ENCODE measurements at regions not wholly inside any gene's neighbourhood (a gene's known extent, or its start where the extent isn't known, plus 50 kb on each side); places are given as distances from the start of the nearest gene placed in this dataset.

- Mint-ChIP-seq H3K27me3 (ENCODE audit: insufficient read depth, low read depth) (peaks cover 2% of the 10 kb centered on the region), H3K4me1 (peaks cover 6% of the 10 kb centered on the region), H3K9me3 (peaks cover 14% of the 10 kb centered on the region), H3K27ac (no peak overlapping the region), H3K36me3 (no peaks in the 10 kb centered on the region), H3K4me3 (no peak overlapping the region)
- Histone ChIP-seq H3K4me2 (no peak overlapping the region), H3K27ac (no peak overlapping the region), H3K27me3 (no peaks in the 10 kb centered on the region), H3K36me3 (no peaks in the 10 kb centered on the region), H3K9me3 (ENCODE audit: low read depth) (no peaks in the 10 kb centered on the region), H4K20me1 (ENCODE audit: low read depth) (no peaks in the 10 kb centered on the region), H3K9ac (no peak overlapping the region), H2AFZ (replicated peaks) (no peak overlapping the region), H3F3A (ENCODE audit: low read depth) (no peaks in the 10 kb centered on the region), H3K79me2 (ENCODE audit: low read depth) (no peaks in the 10 kb centered on the region), H3K4me1 (no peaks in the 10 kb centered on the region), H3K4me3 (no peak overlapping the region)
- TF ChIP-seq, protein P1, sequence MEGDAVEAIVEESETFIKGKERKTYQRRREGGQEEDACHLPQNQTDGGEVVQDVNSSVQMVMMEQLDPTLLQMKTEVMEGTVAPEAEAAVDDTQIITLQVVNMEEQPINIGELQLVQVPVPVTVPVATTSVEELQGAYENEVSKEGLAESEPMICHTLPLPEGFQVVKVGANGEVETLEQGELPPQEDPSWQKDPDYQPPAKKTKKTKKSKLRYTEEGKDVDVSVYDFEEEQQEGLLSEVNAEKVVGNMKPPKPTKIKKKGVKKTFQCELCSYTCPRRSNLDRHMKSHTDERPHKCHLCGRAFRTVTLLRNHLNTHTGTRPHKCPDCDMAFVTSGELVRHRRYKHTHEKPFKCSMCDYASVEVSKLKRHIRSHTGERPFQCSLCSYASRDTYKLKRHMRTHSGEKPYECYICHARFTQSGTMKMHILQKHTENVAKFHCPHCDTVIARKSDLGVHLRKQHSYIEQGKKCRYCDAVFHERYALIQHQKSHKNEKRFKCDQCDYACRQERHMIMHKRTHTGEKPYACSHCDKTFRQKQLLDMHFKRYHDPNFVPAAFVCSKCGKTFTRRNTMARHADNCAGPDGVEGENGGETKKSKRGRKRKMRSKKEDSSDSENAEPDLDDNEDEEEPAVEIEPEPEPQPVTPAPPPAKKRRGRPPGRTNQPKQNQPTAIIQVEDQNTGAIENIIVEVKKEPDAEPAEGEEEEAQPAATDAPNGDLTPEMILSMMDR (IDR thresholded peaks at IDR 0.05), result no peak
- no peak for TF ChIP-seq EZH2phosphoT487 (IDR thresholded peaks at IDR 0.05)
- TF ChIP-seq EZH2 (IDR thresholded peaks at IDR 0.05), result no peak
- DNase-seq (ENCODE audit: low spot score), result no peak
Measured at GRCh38 chr11:135062994-135063393, 651.0 kb upstream of the B3GAT1 start.

DNA sequence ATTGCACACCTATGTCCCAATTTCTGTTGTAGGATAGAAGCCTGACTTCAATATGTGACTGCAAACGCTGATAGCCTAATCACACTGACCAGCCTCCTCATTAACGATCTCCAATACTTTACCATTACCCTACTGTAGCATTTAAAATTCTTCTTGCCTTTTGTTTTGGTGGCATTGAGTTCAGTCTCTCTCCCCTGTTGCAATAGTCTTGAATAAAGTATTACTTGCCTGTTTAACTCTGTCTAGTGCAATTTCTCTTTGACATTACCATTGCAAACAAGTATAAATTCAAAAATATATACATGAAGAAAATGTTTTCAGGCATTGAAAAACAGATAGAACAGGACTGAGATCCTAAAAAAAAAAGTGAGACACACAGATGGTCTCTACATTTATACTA lies 649.1 kb upstream of the B3GAT1 start:
- DNase-seq (ENCODE audit: low spot score), result no peak

GRCh38 chr11:135046986-135047385 lies 634.9 kb upstream of the B3GAT1 start:
- Histone ChIP-seq H3F3A (ENCODE audit: low read depth) (no peaks in the 10 kb centered on the region), H3K9ac (no peak overlapping the region), H3K79me2 (ENCODE audit: low read depth) (no peaks in the 10 kb centered on the region), H3K36me3 (no peaks in the 10 kb centered on the region), H2AFZ (replicated peaks) (no peak overlapping the region), H3K27ac (no peak overlapping the region), H3K27me3 (no peaks in the 10 kb centered on the region), H3K4me3 (no peak overlapping the region), H3K4me1 (no peaks in the 10 kb centered on the region), H3K9me3 (ENCODE audit: low read depth) (no peaks in the 10 kb centered on the region), H3K4me2 (no peak overlapping the region), H4K20me1 (ENCODE audit: low read depth) (no peaks in the 10 kb centered on the region)
- Mint-ChIP-seq H3K4me1 (peaks cover 20% of the 10 kb centered on the region), H3K4me3 (no peak overlapping the region), H3K27ac (no peak overlapping the region), H3K36me3 (no peaks in the 10 kb centered on the region), H3K27me3 (ENCODE audit: insufficient read depth, low read depth) (peaks cover 8% of the 10 kb centered on the region), H3K9me3 (no peaks in the 10 kb centered on the region)
- no peak for DNase-seq (ENCODE audit: low spot score)
- TF ChIP-seq EZH2 (IDR thresholded peaks at IDR 0.05) (no peak), EZH2phosphoT487 (IDR thresholded peaks at IDR 0.05) (no peak)
- TF ChIP-seq, protein P1 (IDR thresholded peaks at IDR 0.05), result no peak

More for the DNA sequence above, 649.1 kb upstream of the B3GAT1 start:
- no peaks in the 10 kb centered on the region for H3K79me2 ChIP-seq (ENCODE audit: low read depth)
- no peaks in the 10 kb centered on the region for H3F3A ChIP-seq (ENCODE audit: low read depth)
- H3K36me3 Mint-ChIP-seq, result no peaks in the 10 kb centered on the region
- no peaks in the 10 kb centered on the region for H4K20me1 ChIP-seq (ENCODE audit: low read depth)
- peaks cover 14% of the 10 kb centered on the region for H3K9me3 Mint-ChIP-seq
- H2AFZ ChIP-seq (replicated peaks), result no peak overlapping the region
- no peak overlapping the region for H3K4me2 ChIP-seq
- H3K4me1 ChIP-seq, result no peaks in the 10 kb centered on the region
- no peaks in the 10 kb centered on the region for H3K9me3 ChIP-seq (ENCODE audit: low read depth)
- no peak overlapping the region for H3K27ac ChIP-seq
- no peaks in the 10 kb centered on the region for H3K27me3 ChIP-seq
- H3K36me3 ChIP-seq, result no peaks in the 10 kb centered on the region
- no peak overlapping the region for H3K4me3 ChIP-seq
- H3K4me3 Mint-ChIP-seq, result no peak overlapping the region
- no peak overlapping the region for H3K9ac ChIP-seq
- H3K27me3 Mint-ChIP-seq (ENCODE audit: insufficient read depth, low read depth), result peaks cover 2% of the 10 kb centered on the region
- no peak for TF ChIP-seq EZH2 (IDR thresholded peaks at IDR 0.05)
- TF ChIP-seq, protein P1 (IDR thresholded peaks at IDR 0.05), result no peak
- no peak for TF ChIP-seq EZH2phosphoT487 (IDR thresholded peaks at IDR 0.05)
- H3K4me1 Mint-ChIP-seq, result peaks cover 10% of the 10 kb centered on the region
- H3K27ac Mint-ChIP-seq, result no peak overlapping the region
